Esophagus muscularis mucosa (tissue), 3 donors: ENCODE measurements at regions not wholly inside any gene's neighbourhood (a gene's known extent, or its start where the extent isn't known, plus 50 kb on each side); places are given as distances from the start of the nearest gene placed in this dataset.

Experiments
- POLR2A ChIP-seq: fragments of 450-650 bp; IDR thresholded peaks from one replicate; pipeline ENCODE4 v1.6.1; 2017; ENCODE audit warnings: antibody characterized with exemption, moderate library complexity, mild to moderate bottlenecking, low read depth
- TF ChIP-seq, protein P1 (sequence below), 3 experiments: fragments of 200-600 bp in 2 of 3; fragments of 450-650 bp in 1 of 3; sonication (generic) in 2 of 3; IDR thresholded peaks; one replicate each; pipeline ENCODE4 v1.5.1; 2017 to 2019; ENCODE audit warnings: antibody characterized with exemption in 3 of 3, mild to moderate bottlenecking in 2 of 3, moderate library complexity in 1 of 3

GRCh38 chr7:9192969-9193368 lies 759.6 kb downstream of the NXPH1 start:
- TF ChIP-seq, protein P1, sequence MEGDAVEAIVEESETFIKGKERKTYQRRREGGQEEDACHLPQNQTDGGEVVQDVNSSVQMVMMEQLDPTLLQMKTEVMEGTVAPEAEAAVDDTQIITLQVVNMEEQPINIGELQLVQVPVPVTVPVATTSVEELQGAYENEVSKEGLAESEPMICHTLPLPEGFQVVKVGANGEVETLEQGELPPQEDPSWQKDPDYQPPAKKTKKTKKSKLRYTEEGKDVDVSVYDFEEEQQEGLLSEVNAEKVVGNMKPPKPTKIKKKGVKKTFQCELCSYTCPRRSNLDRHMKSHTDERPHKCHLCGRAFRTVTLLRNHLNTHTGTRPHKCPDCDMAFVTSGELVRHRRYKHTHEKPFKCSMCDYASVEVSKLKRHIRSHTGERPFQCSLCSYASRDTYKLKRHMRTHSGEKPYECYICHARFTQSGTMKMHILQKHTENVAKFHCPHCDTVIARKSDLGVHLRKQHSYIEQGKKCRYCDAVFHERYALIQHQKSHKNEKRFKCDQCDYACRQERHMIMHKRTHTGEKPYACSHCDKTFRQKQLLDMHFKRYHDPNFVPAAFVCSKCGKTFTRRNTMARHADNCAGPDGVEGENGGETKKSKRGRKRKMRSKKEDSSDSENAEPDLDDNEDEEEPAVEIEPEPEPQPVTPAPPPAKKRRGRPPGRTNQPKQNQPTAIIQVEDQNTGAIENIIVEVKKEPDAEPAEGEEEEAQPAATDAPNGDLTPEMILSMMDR (IDR thresholded peaks at IDR 0.05) = no peak
- no peak for TF ChIP-seq POLR2A
